ENCODE measurements at regions not wholly inside any gene's neighbourhood (a gene's known extent, or its start where the extent isn't known, plus 50 kb on each side); places are given as distances from the start of the nearest gene placed in this dataset.

- DNase-seq (ENCODE audit: extremely low spot score in 2 of 2), result no peak
- Histone ChIP-seq H3K9me3 (no peaks in the 10 kb centered on the region), H3K27me3 (no peaks in the 10 kb centered on the region), H3K36me3 (no peaks in the 10 kb centered on the region), H3K27ac (no peak overlapping the region), H3K4me3 (no peak overlapping the region), H3K4me1 (no peaks in the 10 kb centered on the region)
- TF ChIP-seq POLR2AphosphoS5 (IDR thresholded peaks at IDR 0.05; ENCODE audit: insufficient read depth in 1 of 2, low read depth in 1 of 2), result no peak
- TF ChIP-seq POLR2A (IDR thresholded peaks at IDR 0.05), result no peak
- no peak for TF ChIP-seq CTCF (IDR thresholded peaks at IDR 0.05)
- intact Hi-C loops (cut with DNase I), result no loop called here
These were observed 134.7 kb downstream of the DRD1 start for GRCh38 chr5:175309218-175309810.

GRCh38 chr5:175308701-175309100 lies 135.3 kb downstream of the DRD1 start:
- no peak overlapping the region for H3K27ac ChIP-seq
- no peak for DNase-seq (ENCODE audit: extremely low spot score in 2 of 2)
- H3K36me3 ChIP-seq, result no peaks in the 10 kb centered on the region
- no peak overlapping the region for H3K4me3 ChIP-seq
- H3K4me1 ChIP-seq, result no peaks in the 10 kb centered on the region
- no peaks in the 10 kb centered on the region for H3K27me3 ChIP-seq
- no peak for TF ChIP-seq POLR2A (IDR thresholded peaks at IDR 0.05)
- no peak for TF ChIP-seq POLR2AphosphoS5 (IDR thresholded peaks at IDR 0.05; ENCODE audit: insufficient read depth in 1 of 2, low read depth in 1 of 2)
- TF ChIP-seq CTCF (IDR thresholded peaks at IDR 0.05), result no peak
- intact Hi-C loops (cut with DNase I), result no loop called here
- H3K9me3 ChIP-seq, result no peaks in the 10 kb centered on the region

GRCh38 chr5:175306381-175306780 lies 137.6 kb downstream of the DRD1 start:
- no peak overlapping the region for H3K27ac ChIP-seq
- no peaks in the 10 kb centered on the region for H3K27me3 ChIP-seq
- intact Hi-C loops (cut with DNase I), result no loop called here
- H3K36me3 ChIP-seq, result no peaks in the 10 kb centered on the region
- DNase-seq (ENCODE audit: extremely low spot score in 2 of 2), result no peak
- no peak overlapping the region for H3K4me3 ChIP-seq
- H3K9me3 ChIP-seq, result no peaks in the 10 kb centered on the region
- no peaks in the 10 kb centered on the region for H3K4me1 ChIP-seq
- TF ChIP-seq POLR2AphosphoS5 (IDR thresholded peaks at IDR 0.05; ENCODE audit: insufficient read depth in 1 of 2, low read depth in 1 of 2), result no peak
- TF ChIP-seq CTCF (IDR thresholded peaks at IDR 0.05), result no peak
- TF ChIP-seq POLR2A (IDR thresholded peaks at IDR 0.05), result no peak

GRCh38 chr5:175305251-175305650 lies 138.7 kb downstream of the DRD1 start:
- no peak overlapping the region for H3K4me3 ChIP-seq
- intact Hi-C loops (cut with DNase I), result no loop called here
- no peaks in the 10 kb centered on the region for H3K27me3 ChIP-seq

More at GRCh38 chr5:175305251-175305650, 138.7 kb downstream of the DRD1 start:
- H3K9me3 ChIP-seq, result no peaks in the 10 kb centered on the region
- no peaks in the 10 kb centered on the region for H3K4me1 ChIP-seq
- no peaks in the 10 kb centered on the region for H3K36me3 ChIP-seq
- no peak overlapping the region for H3K27ac ChIP-seq
- no peak for TF ChIP-seq POLR2AphosphoS5 (IDR thresholded peaks at IDR 0.05; ENCODE audit: insufficient read depth in 1 of 2, low read depth in 1 of 2)
- TF ChIP-seq CTCF (IDR thresholded peaks at IDR 0.05), result no peak
- no peak for TF ChIP-seq POLR2A (IDR thresholded peaks at IDR 0.05)
- DNase-seq (ENCODE audit: extremely low spot score in 2 of 2), result no peak
